ENCODE measurements at regions not wholly inside any gene's neighbourhood (a gene's known extent, or its start where the extent isn't known, plus 50 kb on each side); places are given as distances from the start of the nearest gene placed in this dataset.
"Not testable (repeated sequence)": the region's sequence is repeated elsewhere in the genome, so short reads cannot be mapped to it uniquely, and the experiment has no call there.

- DNase-seq (ENCODE audit: low read depth in 2 of 3, low spot score in 1 of 3), result not testable (repeated sequence)
These were observed 64.9 kb upstream of the CTSV start for GRCh38 chr9:97103613-97104383.

DNA sequence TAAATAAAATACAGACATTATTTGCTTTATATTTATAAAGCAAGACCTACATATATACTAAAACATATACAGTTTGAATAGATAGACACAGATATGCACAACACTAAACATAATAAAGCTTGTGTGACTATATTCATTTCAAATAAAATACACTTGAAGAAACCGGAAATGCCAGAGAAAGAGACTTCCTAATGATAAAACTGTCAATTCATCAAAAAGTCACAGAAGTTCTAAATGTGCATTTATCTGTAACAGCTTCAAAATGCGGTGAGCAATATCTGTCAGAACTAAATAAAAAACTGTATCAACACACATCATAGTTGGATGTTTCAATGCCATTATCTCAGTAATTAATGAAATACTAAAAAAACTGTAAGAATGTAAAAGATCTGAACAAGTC lies 60.6 kb upstream of the CTSV start:
- not testable (repeated sequence) for DNase-seq (ENCODE audit: low read depth in 2 of 3, low spot score in 1 of 3)

GRCh38 chr9:97096793-97097192 lies 57.9 kb upstream of the CTSV start:
- no peak for DNase-seq (ENCODE audit: low read depth in 2 of 3, low spot score in 1 of 3)

GRCh38 chr9:97089361-97089760 lies 50.4 kb upstream of the CTSV start:
- not testable (repeated sequence) for DNase-seq (ENCODE audit: low read depth in 2 of 3, low spot score in 1 of 3)
